SK-N-SH (cell line): ENCODE measurements at regions not wholly inside any gene's neighbourhood (a gene's known extent, or its start where the extent isn't known, plus 50 kb on each side); places are given as distances from the start of the nearest gene placed in this dataset.
"Not testable (repeated sequence)": the region's sequence is repeated elsewhere in the genome, so short reads cannot be mapped to it uniquely, and the experiment has no call there.

Experiments
- CTCF ChIA-PET: fragments of 300-600, 350-600 bp; formaldehyde crosslinking; extraction: SDS; loops from one replicate; lab custom pipeline; 2021; lab: Yijun Ruan, JAX
- POLR2A ChIA-PET: fragments of 350-600 bp; sonication (Branson Sonifier 250); formaldehyde crosslinking; extraction: SDS; loops from one replicate; lab custom pipeline; 2020; ENCODE audit warnings: antibody characterized with exemption, inconsistent platforms; lab: Yijun Ruan, JAX
- DNase-seq: peaks from one replicate; pipeline ENCODE4 v3.0.0; 2012
- H2AFZ ChIP-seq: fragments of 200-600 bp; sonication (generic); 2 replicates; pipeline ENCODE4 v1.8.1; 2016; ENCODE audit warnings: antibody characterized with exemption, mild to moderate bottlenecking, low read depth
- H3F3A ChIP-seq: fragments of 200-600 bp; sonication (generic); replicated peaks from 2 replicates; pipeline ENCODE3; 2016; ENCODE audit warnings: antibody characterized with exemption, mild to moderate bottlenecking; ENCODE audit not compliant: insufficient read depth
- H3K27ac ChIP-seq, 2 experiments: fragments of 200-500 bp in 1 of 2; fragments of 200-600 bp in 1 of 2; sonication (Bioruptor generic) in 1 of 2; sonication (generic), shearing (Covaris generic) in 1 of 2; 2 replicates each; pipeline versions ENCODE4 v1.5.1 to v1.6.1; 2014 to 2016; ENCODE audit warnings: low read depth in 2 of 2, inconsistent platforms in 1 of 2, low read length in 1 of 2, mild to moderate bottlenecking in 1 of 2, mixed read lengths in 1 of 2
- H3K27me3 ChIP-seq: fragments of 200-600 bp; sonication (generic), shearing (Covaris generic); 2 replicates; pipeline ENCODE4 v1.6.1; 2016; ENCODE audit warnings: mixed run types; ENCODE audit not compliant: insufficient read depth
- H3K36me3 ChIP-seq, 2 experiments: fragments of 200-500 bp in 1 of 2; fragments of 200-600 bp in 1 of 2; sonication (Bioruptor generic) in 1 of 2; sonication (generic) in 1 of 2; replicated peaks in 1 of 2; 2 replicates each; pipeline versions ENCODE3 to v1.5.1; 2014 to 2016; ENCODE audit warnings: low read length in 1 of 2, mild to moderate bottlenecking in 1 of 2; ENCODE audit not compliant: insufficient read depth in 2 of 2, control insufficient read depth in 1 of 2
- H3K4me1 ChIP-seq, 2 experiments: fragments of 200-500 bp in 1 of 2; fragments of 200-600 bp in 1 of 2; sonication (Bioruptor generic) in 1 of 2; sonication (generic), shearing (Covaris generic) in 1 of 2; 2 replicates each; pipeline versions ENCODE4 v1.5.1 to v1.6.1; 2014 to 2016; ENCODE audit warnings: low read depth in 1 of 2, low read length in 1 of 2, mixed run types in 1 of 2; ENCODE audit not compliant: insufficient read depth in 2 of 2, control insufficient read depth in 1 of 2
- H3K4me2 ChIP-seq: fragments of 200-600 bp; sonication (generic), shearing (Covaris generic); 2 replicates; pipeline ENCODE4 v1.6.1; 2017; ENCODE audit warnings: mixed run types
- H3K4me3 ChIP-seq, 2 experiments: fragments of 200-500 bp in 1 of 2; fragments of 200-600 bp in 1 of 2; sonication (Bioruptor generic) in 1 of 2; sonication (generic), shearing (Covaris generic) in 1 of 2; 2 replicates each; pipeline versions ENCODE4 v1.5.1 to v1.8.1; 2014 to 2016; ENCODE audit warnings: low read depth in 2 of 2, inconsistent platforms in 1 of 2, low read length in 1 of 2, mild to moderate bottlenecking in 1 of 2, mixed read lengths in 1 of 2, moderate library complexity in 1 of 2
- H3K79me2 ChIP-seq: fragments of 200-600 bp; sonication (generic); 2 replicates; pipeline ENCODE4 v1.8.1; 2017; ENCODE audit warnings: mild to moderate bottlenecking; ENCODE audit not compliant: insufficient read depth
- H3K9ac ChIP-seq: fragments of 200-600 bp; sonication (generic); 2 replicates; pipeline ENCODE4 v1.6.1; 2017; ENCODE audit warnings: mixed run types
- H3K9me2 ChIP-seq: fragments of 200-600 bp; sonication (generic); 2 replicates; pipeline ENCODE4 v1.6.1; 2017; ENCODE audit warnings: mixed run types
- H3K9me3 ChIP-seq: fragments of 200-600 bp; sonication (generic); 2 replicates; pipeline ENCODE4 v1.6.1; 2017; ENCODE audit warnings: mixed run types, mild to moderate bottlenecking, moderate library complexity
- H4K20me1 ChIP-seq: fragments of 200-600 bp; sonication (generic); 2 replicates; pipeline ENCODE4 v1.6.1; 2017; ENCODE audit warnings: mild to moderate bottlenecking, mixed run types; ENCODE audit not compliant: insufficient read depth
- WGBS: methylation state at CpG from one replicate; pipeline ENCODE4 v1.1.6; 2017; ENCODE audit warnings: low lambda C conversion rate; 5-methylcytosine and 5-hydroxymethylcytosine counted together

DNA sequence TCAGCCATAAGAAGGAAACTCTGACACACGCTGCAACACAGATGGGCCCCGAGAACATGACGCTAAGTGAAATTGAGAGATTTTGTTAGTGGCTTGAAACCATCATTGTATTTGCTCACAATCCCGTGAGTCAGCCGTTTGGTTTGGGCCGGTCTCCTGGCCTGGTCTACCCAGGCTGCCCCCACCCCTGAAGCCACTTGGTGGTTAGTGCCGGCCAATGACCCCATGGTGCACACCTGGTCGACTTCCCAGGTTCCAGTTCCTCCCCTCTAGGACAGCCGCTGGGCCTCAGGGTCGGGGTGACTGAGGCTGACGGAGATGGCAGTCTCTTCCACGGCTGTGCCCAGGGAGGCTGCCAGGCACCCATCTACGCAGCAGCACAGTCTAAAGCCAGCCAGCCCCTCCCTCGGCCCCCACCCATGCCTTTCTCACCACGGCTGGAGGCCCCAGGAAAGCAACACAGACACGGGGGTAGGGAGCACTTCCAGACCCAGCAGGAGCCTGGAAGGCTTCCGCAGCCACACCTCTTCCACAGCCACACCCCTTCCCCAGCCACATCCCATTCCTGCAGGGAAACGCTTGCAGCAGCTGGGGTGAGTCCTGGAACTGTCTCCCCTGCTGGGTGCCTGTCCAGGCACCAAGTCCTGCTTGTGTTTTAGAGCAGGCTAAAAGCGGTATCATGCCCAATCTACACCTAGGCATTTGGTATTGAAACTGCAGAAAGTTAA lies 5413.2 kb upstream of the TPTE start:
- H3K4me1 ChIP-seq, H3K36me3 ChIP-seq, H4K20me1 ChIP-seq, H3K9me2 ChIP-seq, H3K9me3 ChIP-seq, H2AFZ ChIP-seq, POLR2A ChIA-PET, CTCF ChIA-PET, H3K79me2 ChIP-seq, H3K4me2 ChIP-seq, H3K27me3 ChIP-seq, DNase-seq, H3K9ac ChIP-seq, H3F3A ChIP-seq, H3K4me3 ChIP-seq, H3K27ac ChIP-seq: not testable (repeated sequence)
- WGBS = no CpG with 5 or more reads among the region's 19 CpGs

DNA sequence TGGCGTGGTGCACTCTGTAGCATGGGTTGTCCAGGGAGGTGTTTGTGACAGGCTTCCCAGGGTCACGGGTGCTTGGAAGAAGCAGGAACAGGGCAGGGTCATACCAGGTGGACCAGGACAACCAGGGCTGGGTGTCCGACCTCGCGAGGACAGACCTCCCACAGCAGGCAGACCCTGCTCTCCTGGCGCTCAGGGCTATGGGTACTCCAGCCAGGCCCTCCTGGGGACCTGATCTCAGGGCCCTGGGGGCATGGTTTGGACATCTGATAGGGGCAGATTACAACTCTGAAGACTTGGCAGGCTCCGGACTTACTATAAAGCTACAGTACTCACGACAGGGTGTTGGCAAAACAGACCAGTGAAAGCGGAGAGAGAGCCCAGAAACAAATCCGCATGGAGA lies 5410.2 kb upstream of the TPTE start:
- H3K79me2 ChIP-seq, H3K36me3 ChIP-seq, H3K9me2 ChIP-seq, H3K27ac ChIP-seq, H3K4me2 ChIP-seq, H3K4me3 ChIP-seq, H3K27me3 ChIP-seq, DNase-seq, H3K4me1 ChIP-seq, H3K9ac ChIP-seq, CTCF ChIA-PET, POLR2A ChIA-PET, H4K20me1 ChIP-seq, H3K9me3 ChIP-seq, H3F3A ChIP-seq, H2AFZ ChIP-seq: not testable (repeated sequence)
- no CpG with 5 or more reads among the region's 10 CpGs for WGBS

DNA sequence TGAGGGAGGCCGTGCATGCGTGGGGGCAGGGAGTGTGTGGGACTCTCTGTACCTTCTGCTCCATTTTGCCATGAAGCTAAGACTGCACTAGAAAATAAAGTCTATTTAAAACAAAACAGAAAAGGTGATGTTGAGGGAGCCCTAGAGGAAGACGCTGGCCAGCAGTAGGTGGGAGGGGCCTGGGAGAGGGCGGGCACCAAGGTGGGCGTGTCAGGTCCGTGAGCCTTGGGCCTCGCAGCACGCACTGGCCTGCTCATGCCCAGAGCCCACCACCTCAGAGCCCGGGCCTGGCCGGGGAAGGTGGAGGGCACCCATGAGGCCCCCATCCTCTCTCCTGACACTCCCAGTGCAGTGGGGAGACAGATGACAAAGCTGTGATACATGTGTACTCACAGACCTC lies 5408.3 kb upstream of the TPTE start:
- H3K4me2 ChIP-seq, DNase-seq, H3K27me3 ChIP-seq, H3K79me2 ChIP-seq, H3K4me3 ChIP-seq, H3K9me2 ChIP-seq, H3K9me3 ChIP-seq, H2AFZ ChIP-seq, H4K20me1 ChIP-seq, POLR2A ChIA-PET, H3K27ac ChIP-seq, H3K9ac ChIP-seq, H3K4me1 ChIP-seq, H3K36me3 ChIP-seq, H3F3A ChIP-seq, CTCF ChIA-PET: not testable (repeated sequence)
- WGBS = no CpG with 5 or more reads among the region's 10 CpGs

DNA sequence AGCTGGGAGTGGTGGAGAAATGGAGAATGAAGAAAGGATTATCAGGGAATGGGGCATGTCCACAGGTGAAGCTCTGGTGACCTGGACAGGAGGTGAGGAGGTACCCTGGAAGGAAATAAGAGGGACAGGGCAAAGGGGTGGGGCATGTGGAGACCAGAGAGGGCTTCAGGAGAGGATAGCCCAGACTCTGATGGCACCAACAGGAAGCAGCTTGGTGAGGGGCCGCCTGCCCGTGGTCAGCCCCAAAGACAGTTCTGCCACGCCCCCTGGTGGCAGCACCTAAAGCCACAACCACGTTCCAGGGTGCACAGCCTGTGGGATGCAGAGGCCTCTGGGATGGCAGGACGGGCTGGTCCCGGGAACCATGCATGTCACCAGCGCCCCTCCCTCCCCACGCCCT lies 5406.9 kb upstream of the TPTE start:
- POLR2A ChIA-PET, CTCF ChIA-PET: not testable (repeated sequence)
- no CpG with 5 or more reads among the region's 8 CpGs for WGBS

DNA sequence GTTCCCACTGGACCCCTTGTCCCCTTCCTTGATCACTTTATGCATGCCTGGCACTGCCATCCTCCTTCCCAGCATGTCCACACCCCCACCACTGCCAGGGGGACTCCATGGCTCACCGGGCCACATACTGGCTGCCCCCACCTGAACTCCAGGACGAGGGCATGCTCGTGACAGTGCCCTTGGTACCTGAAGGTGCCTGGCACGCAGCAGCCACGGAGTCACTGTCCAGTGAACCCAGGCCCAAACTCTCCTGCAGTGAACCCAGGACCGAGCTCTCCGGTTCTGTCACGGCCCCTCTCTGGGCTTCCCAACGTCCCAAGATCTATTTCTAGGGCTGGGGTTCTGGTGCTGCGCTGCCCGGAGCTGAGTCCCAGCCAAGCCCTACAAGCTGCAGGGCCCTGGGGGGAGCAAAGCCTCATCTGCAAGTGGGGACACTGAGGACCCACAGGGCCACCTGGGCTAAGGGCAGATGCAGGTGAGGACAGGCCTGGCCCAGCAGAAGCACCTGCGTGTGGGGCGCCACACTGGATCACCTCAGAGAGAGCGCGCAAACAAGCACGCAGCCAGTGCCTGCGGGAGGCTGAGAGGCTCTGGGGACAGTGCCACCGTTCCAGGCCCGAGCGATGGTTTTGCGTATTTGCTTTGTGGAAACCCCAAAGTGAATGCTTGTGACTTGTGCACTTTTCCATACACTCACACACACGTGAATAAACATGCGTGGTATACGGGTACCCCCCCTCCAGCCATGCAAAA lies 5406.3 kb upstream of the TPTE start:
- H2AFZ ChIP-seq, H3K9ac ChIP-seq, H3K27me3 ChIP-seq, H3K79me2 ChIP-seq, H3K4me1 ChIP-seq, H4K20me1 ChIP-seq, H3K4me2 ChIP-seq, CTCF ChIA-PET, DNase-seq, H3K9me2 ChIP-seq, H3F3A ChIP-seq, H3K36me3 ChIP-seq, H3K9me3 ChIP-seq, POLR2A ChIA-PET, H3K4me3 ChIP-seq, H3K27ac ChIP-seq: not testable (repeated sequence)
- 74% methylated on average over 8 of the region's 24 CpGs for WGBS

More for the DNA sequence above, 5406.9 kb upstream of the TPTE start:
- not testable (repeated sequence) for H3K27me3 ChIP-seq, H3K4me3 ChIP-seq, H3K79me2 ChIP-seq, H3K9me3 ChIP-seq, H3K27ac ChIP-seq, H3K9ac ChIP-seq, H2AFZ ChIP-seq, H3K4me2 ChIP-seq, H3K9me2 ChIP-seq, H3K4me1 ChIP-seq, H3K36me3 ChIP-seq, H4K20me1 ChIP-seq, H3F3A ChIP-seq, DNase-seq

DNA sequence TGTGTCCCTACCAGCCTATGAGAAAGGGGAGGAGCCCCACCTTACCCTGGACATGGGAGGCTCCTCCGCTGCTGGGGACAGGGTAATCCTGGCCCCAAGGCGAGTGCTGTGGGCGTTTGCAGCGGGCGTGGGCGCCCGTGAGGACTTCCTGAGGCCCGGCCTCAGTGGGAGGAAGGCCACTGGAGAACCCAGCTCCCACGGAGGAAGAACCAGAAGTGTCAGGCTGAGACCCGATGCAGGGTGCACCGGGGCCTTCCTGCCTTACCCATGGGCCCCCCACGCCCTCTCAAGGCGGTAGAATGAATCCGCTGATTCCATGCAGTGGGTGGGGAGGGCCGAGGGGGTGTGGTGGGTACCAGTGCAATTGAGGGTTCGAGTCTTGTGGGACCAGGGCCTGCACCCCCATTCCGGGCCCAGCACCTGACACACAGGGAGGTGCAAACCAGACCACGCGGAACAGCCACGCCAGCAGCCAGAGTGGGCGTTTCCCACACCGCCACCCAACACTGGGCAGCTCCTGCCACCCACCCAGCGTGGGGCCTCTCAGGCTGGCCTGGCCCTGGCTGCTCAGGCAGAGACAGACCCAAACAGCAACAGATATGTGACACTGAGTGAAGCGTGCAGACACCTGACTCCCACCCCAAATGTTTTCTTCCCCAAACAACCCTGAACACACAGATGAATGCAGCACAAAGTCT lies 5405.6 kb upstream of the TPTE start:
- H3K9me3 ChIP-seq, H3K27me3 ChIP-seq, H3F3A ChIP-seq, H4K20me1 ChIP-seq, H3K9ac ChIP-seq, H3K79me2 ChIP-seq, H3K4me1 ChIP-seq, CTCF ChIA-PET, H3K4me3 ChIP-seq, H2AFZ ChIP-seq, H3K4me2 ChIP-seq, H3K27ac ChIP-seq, H3K9me2 ChIP-seq, DNase-seq, POLR2A ChIA-PET, H3K36me3 ChIP-seq: not testable (repeated sequence)
- WGBS = no CpG with 5 or more reads among the region's 24 CpGs
